ENCODE measurements at regions not wholly inside any gene's neighbourhood (a gene's known extent, or its start where the extent isn't known, plus 50 kb on each side); places are given as distances from the start of the nearest gene placed in this dataset.

- no peak for DNase-seq
These were observed 978.0 kb upstream of the LCORL start for GRCh38 chr4:18999595-18999994.

GRCh38 chr4:18981234-18981615 lies 959.7 kb upstream of the LCORL start:
- DNase-seq: no peak

GRCh38 chr4:18980516-18981233 lies 959.1 kb upstream of the LCORL start:
- DNase-seq: no peak

- no peak for DNase-seq
These were observed 955.3 kb upstream of the LCORL start for GRCh38 chr4:18976884-18977283.

- no peak for DNase-seq
These were observed 954.6 kb upstream of the LCORL start for GRCh38 chr4:18975916-18976808.

- no peak for DNase-seq
These were observed 951.7 kb upstream of the LCORL start for GRCh38 chr4:18973296-18973695.

- DNase-seq: no peak
These were observed 940.3 kb upstream of the LCORL start for GRCh38 chr4:18961879-18962278.

- DNase-seq: no peak
These were observed 939.7 kb upstream of the LCORL start for GRCh38 chr4:18961266-18961665.

- DNase-seq: no peak
These were observed 936.2 kb upstream of the LCORL start for GRCh38 chr4:18957716-18958115.

GRCh38 chr4:18954538-18954937 lies 933.0 kb upstream of the LCORL start:
- DNase-seq: no peak

GRCh38 chr4:18953613-18954012 lies 932.1 kb upstream of the LCORL start:
- no peak for DNase-seq

- DNase-seq: no peak
These were observed 923.9 kb upstream of the LCORL start for GRCh38 chr4:18945464-18945863.

GRCh38 chr4:18942874-18943273 lies 921.3 kb upstream of the LCORL start:
- DNase-seq: no peak

- DNase-seq: no peak
These were observed 917.0 kb upstream of the LCORL start for GRCh38 chr4:18938343-18939099.

GRCh38 chr4:18937746-18938145 lies 916.2 kb upstream of the LCORL start:
- DNase-seq: no peak

GRCh38 chr4:18937080-18937479 lies 915.5 kb upstream of the LCORL start:
- DNase-seq: no peak

GRCh38 chr4:18935659-18936345 lies 914.2 kb upstream of the LCORL start:
- DNase-seq: no peak

GRCh38 chr4:18934197-18934596 lies 912.6 kb upstream of the LCORL start:
- no peak for DNase-seq

GRCh38 chr4:18932730-18933339 lies 911.3 kb upstream of the LCORL start:
- DNase-seq: no peak

GRCh38 chr4:18931643-18932377 lies 910.3 kb upstream of the LCORL start:
- DNase-seq: no peak

- no peak for DNase-seq
These were observed 908.9 kb upstream of the LCORL start for GRCh38 chr4:18930487-18930886.

Data from DMS 273 treated with DMSO at 0.1 percent for 48 hours (cell line).